ENCODE measurements at regions not wholly inside any gene's neighbourhood (a gene's known extent, or its start where the extent isn't known, plus 50 kb on each side); places are given as distances from the start of the nearest gene placed in this dataset.
"Not testable (repeated sequence)": the region's sequence is repeated elsewhere in the genome, so short reads cannot be mapped to it uniquely, and the experiment has no call there.

GRCh38 chr21:6526213-6526612 is 3995.2 kb upstream of the TPTE start:
- H3K36me3 ChIP-seq (ENCODE audit: control insufficient read depth, insufficient read depth, low read length); H3K4me1 ChIP-seq (ENCODE audit: control insufficient read depth, insufficient read depth, low read length, poor library complexity, severe bottlenecking); H3K27ac ChIP-seq (ENCODE audit: low read depth, low read length, severe bottlenecking); H3K4me3 ChIP-seq (ENCODE audit: extremely low read depth, insufficient read depth, low read length, poor library complexity, severe bottlenecking); H3K9me3 ChIP-seq (ENCODE audit: control insufficient read depth, low read length): not testable (repeated sequence)
- WGBS, 2 experiments (ENCODE audit: insufficient coverage in 2 of 2): no CpG with 5 or more reads among the region's 10 CpGs

DNA sequence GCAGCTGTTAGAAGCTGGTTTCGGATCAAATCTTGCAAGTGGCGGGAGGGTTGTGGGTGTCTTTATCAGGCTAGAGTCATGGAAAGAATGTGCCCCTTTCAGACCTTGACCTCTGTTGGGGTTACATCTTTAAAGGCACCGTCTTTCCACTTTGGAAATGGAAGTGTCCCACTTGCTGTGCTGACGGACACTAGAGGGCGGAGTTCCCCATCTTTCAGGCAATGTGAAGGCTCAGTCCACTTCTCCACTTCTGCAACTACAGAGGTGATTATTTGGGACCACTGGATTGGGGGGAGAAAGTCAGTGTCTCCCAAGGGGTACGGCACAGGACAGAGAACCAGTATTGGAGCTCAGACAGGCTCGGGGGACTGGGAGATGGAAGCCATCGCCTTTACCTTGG is 3990.7 kb upstream of the TPTE start:
- not testable (repeated sequence) for H3K36me3 ChIP-seq (ENCODE audit: control insufficient read depth, insufficient read depth, low read length); H3K9me3 ChIP-seq (ENCODE audit: control insufficient read depth, low read length); H3K27ac ChIP-seq (ENCODE audit: low read depth, low read length, severe bottlenecking); H3K4me3 ChIP-seq (ENCODE audit: extremely low read depth, insufficient read depth, low read length, poor library complexity, severe bottlenecking); H3K4me1 ChIP-seq (ENCODE audit: control insufficient read depth, insufficient read depth, low read length, poor library complexity, severe bottlenecking)
- no CpG with 5 or more reads among the region's 8 CpGs for WGBS, 2 experiments (ENCODE audit: insufficient coverage in 2 of 2)

GRCh38 chr21:6533261-6533660 is 3988.1 kb upstream of the TPTE start:
- not testable (repeated sequence) for H3K27ac ChIP-seq (ENCODE audit: low read depth, low read length, severe bottlenecking); H3K36me3 ChIP-seq (ENCODE audit: control insufficient read depth, insufficient read depth, low read length); H3K4me1 ChIP-seq (ENCODE audit: control insufficient read depth, insufficient read depth, low read length, poor library complexity, severe bottlenecking); H3K9me3 ChIP-seq (ENCODE audit: control insufficient read depth, low read length); H3K4me3 ChIP-seq (ENCODE audit: extremely low read depth, insufficient read depth, low read length, poor library complexity, severe bottlenecking)
- WGBS, 2 experiments (ENCODE audit: insufficient coverage in 2 of 2): no CpG with 5 or more reads among the region's 25 CpGs

DNA sequence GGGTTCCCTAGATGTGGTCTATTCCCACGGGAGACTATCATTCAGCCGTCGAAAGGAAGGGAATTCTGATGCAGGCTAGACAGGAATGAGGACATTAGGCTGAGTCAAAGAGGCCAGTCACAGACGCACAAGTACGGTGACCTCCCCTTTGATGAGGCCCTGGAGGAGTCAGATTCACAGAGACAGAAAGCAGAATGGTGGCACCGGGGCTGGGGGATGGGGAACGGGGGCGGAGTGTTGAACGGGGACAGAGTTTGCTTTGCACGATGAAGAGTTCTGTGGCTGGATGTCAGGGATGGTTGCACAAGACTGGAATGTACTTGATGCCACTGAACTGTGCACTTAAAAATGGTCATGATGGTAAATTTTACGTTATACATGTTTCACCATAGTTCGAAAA is 3983.1 kb upstream of the TPTE start:
- H3K4me1 ChIP-seq (ENCODE audit: control insufficient read depth, insufficient read depth, low read length, poor library complexity, severe bottlenecking); H3K9me3 ChIP-seq (ENCODE audit: control insufficient read depth, low read length); H3K27ac ChIP-seq (ENCODE audit: low read depth, low read length, severe bottlenecking); H3K36me3 ChIP-seq (ENCODE audit: control insufficient read depth, insufficient read depth, low read length); H3K4me3 ChIP-seq (ENCODE audit: extremely low read depth, insufficient read depth, low read length, poor library complexity, severe bottlenecking): not testable (repeated sequence)
- WGBS, 2 experiments (ENCODE audit: insufficient coverage in 2 of 2): no CpG with 5 or more reads among the region's 12 CpGs

DNA sequence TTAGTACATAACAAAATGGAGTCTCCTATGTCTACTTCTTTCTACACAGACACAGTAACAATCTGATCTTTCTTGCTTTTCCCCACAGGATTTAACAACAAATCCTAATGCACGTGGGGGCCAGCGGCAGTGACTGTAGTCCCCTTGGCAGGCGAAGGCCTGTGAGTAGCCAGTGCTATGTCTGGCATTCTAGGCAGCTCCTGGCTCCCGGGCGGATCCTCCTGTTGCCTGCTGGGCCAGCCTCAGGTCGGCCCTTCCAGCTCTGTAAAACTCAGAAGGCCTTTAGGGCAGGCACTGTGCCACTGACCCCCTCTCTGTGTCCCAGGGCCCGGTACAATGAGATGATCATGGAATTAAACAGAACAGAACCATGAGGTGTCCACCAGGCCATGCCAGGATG is 3981.7 kb upstream of the TPTE start:
- H3K27ac ChIP-seq (ENCODE audit: low read depth, low read length, severe bottlenecking); H3K9me3 ChIP-seq (ENCODE audit: control insufficient read depth, low read length); H3K4me3 ChIP-seq (ENCODE audit: extremely low read depth, insufficient read depth, low read length, poor library complexity, severe bottlenecking); H3K4me1 ChIP-seq (ENCODE audit: control insufficient read depth, insufficient read depth, low read length, poor library complexity, severe bottlenecking); H3K36me3 ChIP-seq (ENCODE audit: control insufficient read depth, insufficient read depth, low read length): not testable (repeated sequence)
- no CpG with 5 or more reads among the region's 7 CpGs for whole genome bisulfite sequencing, 2 experiments (ENCODE audit: insufficient coverage in 2 of 2)

GRCh38 chr21:6541036-6541435 is 3980.3 kb upstream of the TPTE start:
- not testable (repeated sequence) for H3K36me3 ChIP-seq (ENCODE audit: control insufficient read depth, insufficient read depth, low read length); H3K4me3 ChIP-seq (ENCODE audit: extremely low read depth, insufficient read depth, low read length, poor library complexity, severe bottlenecking); H3K4me1 ChIP-seq (ENCODE audit: control insufficient read depth, insufficient read depth, low read length, poor library complexity, severe bottlenecking); H3K9me3 ChIP-seq (ENCODE audit: control insufficient read depth, low read length); H3K27ac ChIP-seq (ENCODE audit: low read depth, low read length, severe bottlenecking)
- no CpG with 5 or more reads among the region's 11 CpGs for WGBS, 2 experiments (ENCODE audit: insufficient coverage in 2 of 2)

DNA sequence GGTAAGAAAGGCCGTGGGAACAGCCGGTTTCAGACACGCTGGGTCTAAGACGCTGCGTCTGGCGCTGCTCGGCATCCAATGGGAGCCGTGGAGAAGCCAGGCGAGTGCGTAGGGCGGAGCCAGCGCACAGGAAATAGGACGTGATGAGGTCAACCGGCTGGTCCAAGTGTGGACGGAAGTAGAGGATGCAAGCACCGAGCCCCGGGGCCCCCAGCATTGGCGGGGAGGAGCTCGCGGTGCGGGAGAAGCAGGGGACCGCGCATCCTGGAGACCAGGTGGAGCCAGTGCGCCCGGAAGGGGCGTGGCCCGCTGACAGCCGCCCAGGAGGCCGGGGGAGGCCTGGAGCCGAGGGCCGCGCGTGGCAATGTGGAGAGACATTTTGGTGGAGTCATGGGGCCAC is 3976.1 kb upstream of the TPTE start:
- not testable (repeated sequence) for H3K36me3 ChIP-seq (ENCODE audit: control insufficient read depth, insufficient read depth, low read length); H3K4me3 ChIP-seq (ENCODE audit: extremely low read depth, insufficient read depth, low read length, poor library complexity, severe bottlenecking); H3K9me3 ChIP-seq (ENCODE audit: control insufficient read depth, low read length); H3K4me1 ChIP-seq (ENCODE audit: control insufficient read depth, insufficient read depth, low read length, poor library complexity, severe bottlenecking); H3K27ac ChIP-seq (ENCODE audit: low read depth, low read length, severe bottlenecking)
- no CpG with 5 or more reads among the region's 33 CpGs for WGBS, 2 experiments (ENCODE audit: insufficient coverage in 2 of 2)

DNA sequence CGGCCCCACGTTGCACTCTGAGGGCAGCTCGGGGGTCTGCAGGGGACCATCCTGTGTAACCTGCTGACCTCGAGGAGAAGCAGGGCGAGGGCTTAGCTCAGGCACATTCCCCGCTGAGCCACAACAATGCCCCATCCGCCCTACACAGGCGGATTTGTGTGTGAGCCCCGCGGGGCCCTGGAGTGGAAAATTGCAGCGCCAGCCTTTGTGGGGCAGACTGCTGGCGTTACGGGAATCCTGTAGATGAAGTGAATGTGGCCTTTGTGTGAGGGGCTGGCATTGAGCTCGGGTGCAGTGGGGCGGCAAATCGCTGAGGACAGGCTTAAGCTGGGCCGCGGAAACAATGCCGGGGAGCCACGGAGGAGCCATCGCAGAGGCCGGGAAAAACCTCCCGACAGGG is 3970.3 kb upstream of the TPTE start:
- H3K27ac ChIP-seq (ENCODE audit: low read depth, low read length, severe bottlenecking); H3K4me3 ChIP-seq (ENCODE audit: extremely low read depth, insufficient read depth, low read length, poor library complexity, severe bottlenecking); H3K9me3 ChIP-seq (ENCODE audit: control insufficient read depth, low read length); H3K4me1 ChIP-seq (ENCODE audit: control insufficient read depth, insufficient read depth, low read length, poor library complexity, severe bottlenecking); H3K36me3 ChIP-seq (ENCODE audit: control insufficient read depth, insufficient read depth, low read length): not testable (repeated sequence)
- no CpG with 5 or more reads among the region's 23 CpGs for WGBS, 2 experiments (ENCODE audit: insufficient coverage in 2 of 2)

DNA sequence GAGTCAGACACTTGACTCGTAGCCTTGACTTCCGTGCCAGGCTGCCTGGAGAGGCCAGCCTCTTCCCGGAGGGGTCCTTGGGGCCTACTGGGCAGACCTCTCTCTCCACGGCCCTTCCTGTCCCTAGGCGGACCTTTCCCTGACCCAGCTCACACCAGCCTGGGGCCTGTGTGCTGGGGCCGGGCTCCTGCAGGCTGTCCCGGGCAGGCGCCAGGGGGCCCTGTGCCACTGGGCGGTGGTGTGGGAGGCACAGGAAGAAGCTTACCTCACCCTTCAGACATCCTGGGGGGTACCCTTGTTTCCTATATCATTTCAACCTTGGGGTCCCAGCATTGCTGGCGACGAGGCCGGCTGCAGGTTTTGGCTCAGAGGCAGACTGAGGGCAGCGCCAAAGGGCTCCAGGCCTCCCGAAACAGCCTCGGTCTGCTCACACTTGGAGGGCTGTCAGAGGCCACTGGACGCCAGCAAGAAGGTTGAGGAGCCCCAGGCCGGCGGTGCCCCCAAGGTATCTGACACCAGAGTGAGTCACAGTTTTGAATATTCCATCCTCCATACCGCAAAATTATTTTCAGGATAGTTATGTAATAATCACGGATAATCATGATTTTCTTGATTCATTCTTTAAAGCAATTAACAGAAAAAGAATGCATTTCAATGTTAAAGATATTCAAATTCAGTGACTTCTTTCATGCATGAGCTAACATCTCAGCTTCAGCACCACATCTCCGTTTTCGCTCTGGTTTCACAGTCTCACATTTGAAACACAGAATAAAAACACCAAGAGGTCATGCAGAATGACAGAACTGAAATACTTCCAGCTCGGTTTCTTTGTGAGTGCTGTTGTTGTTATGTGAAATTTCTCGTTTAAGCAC is 3967.6 kb upstream of the TPTE start:
- H3K36me3 ChIP-seq (ENCODE audit: control insufficient read depth, insufficient read depth, low read length); H3K4me1 ChIP-seq (ENCODE audit: control insufficient read depth, insufficient read depth, low read length, poor library complexity, severe bottlenecking); H3K9me3 ChIP-seq (ENCODE audit: control insufficient read depth, low read length); H3K4me3 ChIP-seq (ENCODE audit: extremely low read depth, insufficient read depth, low read length, poor library complexity, severe bottlenecking); H3K27ac ChIP-seq (ENCODE audit: low read depth, low read length, severe bottlenecking): not testable (repeated sequence)
- no CpG with 5 or more reads among the region's 24 CpGs for WGBS, 2 experiments (ENCODE audit: insufficient coverage in 2 of 2)

DNA sequence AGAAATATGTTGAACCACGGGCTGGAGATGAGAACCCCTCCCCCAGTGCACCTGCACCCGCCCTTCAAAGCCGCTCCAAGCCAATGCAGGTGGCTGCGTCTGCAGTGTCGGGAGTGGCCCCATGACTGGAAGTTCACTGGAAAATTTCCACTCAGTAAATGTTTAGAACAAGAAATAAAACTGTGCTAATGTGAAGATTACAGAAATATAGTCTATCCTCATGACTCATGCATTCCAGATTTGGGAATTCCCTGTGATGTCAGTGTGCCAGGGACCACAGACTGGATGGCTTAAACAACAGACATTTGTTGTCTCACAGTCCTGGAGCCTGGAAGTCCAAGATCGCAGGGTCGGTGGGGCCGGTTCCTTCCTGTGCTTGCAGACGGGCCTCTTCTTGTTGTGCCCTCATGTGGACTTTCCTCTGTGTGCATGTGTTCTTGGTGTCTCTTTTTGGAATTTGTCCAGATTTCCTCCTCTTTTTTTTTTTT is 3967.0 kb upstream of the TPTE start:
- no CpG with 5 or more reads among the region's 9 CpGs for WGBS, 2 experiments (ENCODE audit: insufficient coverage in 2 of 2)
- not testable (repeated sequence) for H3K27ac ChIP-seq (ENCODE audit: low read depth, low read length, severe bottlenecking); H3K36me3 ChIP-seq (ENCODE audit: control insufficient read depth, insufficient read depth, low read length); H3K4me1 ChIP-seq (ENCODE audit: control insufficient read depth, insufficient read depth, low read length, poor library complexity, severe bottlenecking); H3K4me3 ChIP-seq (ENCODE audit: extremely low read depth, insufficient read depth, low read length, poor library complexity, severe bottlenecking); H3K9me3 ChIP-seq (ENCODE audit: control insufficient read depth, low read length)

DNA sequence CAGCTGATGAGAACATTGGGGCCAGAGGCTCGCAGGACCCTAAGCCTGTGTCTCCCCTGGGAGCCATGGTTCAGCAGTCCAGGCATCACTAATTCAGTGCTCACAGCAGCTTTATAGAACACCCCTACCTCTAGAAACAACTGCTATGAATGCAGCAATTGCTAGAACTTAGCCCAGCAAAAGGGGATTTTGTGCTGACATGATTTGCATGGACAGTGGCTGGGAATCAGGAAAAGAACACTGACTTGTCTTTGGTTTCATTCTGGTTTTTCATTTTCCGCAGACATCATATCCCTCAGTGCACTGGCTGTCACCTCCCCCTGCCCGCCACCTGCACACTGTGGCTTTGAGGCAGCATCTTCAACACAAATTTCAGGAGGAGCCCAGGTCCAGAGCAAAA is 3964.9 kb upstream of the TPTE start:
- H3K4me1 ChIP-seq (ENCODE audit: control insufficient read depth, insufficient read depth, low read length, poor library complexity, severe bottlenecking); H3K9me3 ChIP-seq (ENCODE audit: control insufficient read depth, low read length); H3K27ac ChIP-seq (ENCODE audit: low read depth, low read length, severe bottlenecking); H3K36me3 ChIP-seq (ENCODE audit: control insufficient read depth, insufficient read depth, low read length); H3K4me3 ChIP-seq (ENCODE audit: extremely low read depth, insufficient read depth, low read length, poor library complexity, severe bottlenecking): not testable (repeated sequence)
- no CpG with 5 or more reads among the region's 3 CpGs for WGBS, 2 experiments (ENCODE audit: insufficient coverage in 2 of 2)
